SK-N-MC (cell line): ENCODE measurements at regions not wholly inside any gene's neighbourhood (a gene's known extent, or its start where the extent isn't known, plus 50 kb on each side); places are given as distances from the start of the nearest gene placed in this dataset.

ENCODE experiments used
- EZH2 ChIP-seq: fragments of 200-600 bp; sonication (generic); IDR thresholded peaks from one replicate; pipeline ENCODE4 v1.6.1; 2017; ENCODE audit warnings: antibody characterized with exemption
- FOXP2 ChIP-seq: optimal IDR thresholded peaks from 2 replicates; pipeline ENCODE3; 2011; ENCODE audit warnings: mild to moderate bottlenecking, moderate library complexity; ENCODE audit not compliant: insufficient read depth; ENCODE audit errors: extremely low read length, control extremely low read depth
- POLR2AphosphoS5 ChIP-seq: IDR thresholded peaks from 2 replicates; pipeline ENCODE4 v1.6.1; 2012; ENCODE audit warnings: mild to moderate bottlenecking, low read depth, low read length, borderline replicate concordance

GRCh38 chr9:32915802-32916201 lies 85.6 kb downstream of the APTX start:
- no peak for TF ChIP-seq POLR2AphosphoS5
- no peak for TF ChIP-seq EZH2
- TF ChIP-seq FOXP2: no peak
